GM21515 (cell line): ENCODE measurements at regions not wholly inside any gene's neighbourhood (a gene's known extent, or its start where the extent isn't known, plus 50 kb on each side); places are given as distances from the start of the nearest gene placed in this dataset.

Experiments used
- ATAC-seq: cut with Tn5 transposase; IDR thresholded peaks from one replicate; pipeline ENCODE4 v1.9.1; 2021; ENCODE audit not compliant: unreplicated experiment

- ATAC-seq: no peak
Measured at GRCh38 chr20:50298554-50299324, 108.1 kb downstream of the CEBPB start.

GRCh38 chr20:50299325-50299629, 108.6 kb downstream of the CEBPB start:
- no peak for ATAC-seq

- ATAC-seq: no peak
Measured at GRCh38 chr20:50301165-50301564, 110.5 kb downstream of the CEBPB start.

GRCh38 chr20:50301712-50302111, 111.1 kb downstream of the CEBPB start:
- ATAC-seq: no peak

- no peak for ATAC-seq
Measured at GRCh38 chr20:50302341-50303057, 111.9 kb downstream of the CEBPB start.

GRCh38 chr20:50303573-50304500, 113.2 kb downstream of the CEBPB start:
- ATAC-seq: no peak

GRCh38 chr20:50304501-50304856, 113.8 kb downstream of the CEBPB start:
- ATAC-seq: no peak

- ATAC-seq: no peak
Measured at GRCh38 chr20:50304923-50305635, 114.4 kb downstream of the CEBPB start.

GRCh38 chr20:50305636-50306477, 115.2 kb downstream of the CEBPB start:
- no peak for ATAC-seq

- no peak for ATAC-seq
Measured at GRCh38 chr20:50306478-50307423, 116.1 kb downstream of the CEBPB start.

GRCh38 chr20:50308166-50308512, 117.5 kb downstream of the CEBPB start:
- ATAC-seq: no peak

- no peak for ATAC-seq
Measured at GRCh38 chr20:50308513-50309279, 118.1 kb downstream of the CEBPB start.

- no peak for ATAC-seq
Measured at GRCh38 chr20:50309280-50309763, 118.7 kb downstream of the CEBPB start.

- ATAC-seq: no peak
Measured at GRCh38 chr20:50309764-50310672, 119.4 kb downstream of the CEBPB start.

- ATAC-seq: no peak
Measured at GRCh38 chr20:50310673-50311051, 120.0 kb downstream of the CEBPB start.

GRCh38 chr20:50311308-50312001, 120.8 kb downstream of the CEBPB start:
- ATAC-seq: no peak
